Activated CD4-positive, alpha-beta T cell treated with anti-CD3 and anti-CD28 coated beads for 36 hours (primary cell): ENCODE measurements at regions not wholly inside any gene's neighbourhood (a gene's known extent, or its start where the extent isn't known, plus 50 kb on each side); places are given as distances from the start of the nearest gene placed in this dataset.

Experiments used
- ATAC-seq: fragments of 200-7000 bp; cut with Tn5 transposase; one replicate; pipeline ENCODE4 v1.10.0; 2021; ENCODE audit warnings: mild to moderate bottlenecking, moderate library complexity
- CTCF ChIA-PET: fragments of 350-600 bp; sonication (Branson Sonifier 250); formaldehyde crosslinking; loops from one replicate; lab custom pipeline; 2021; ENCODE audit warnings: antibody characterized with exemption; lab: Charles Lee
- POLR2A ChIA-PET: fragments of 350-600 bp; sonication (Branson Sonifier 250); formaldehyde crosslinking; loops from one replicate; lab custom pipeline; 2021; ENCODE audit warnings: antibody characterized with exemption, inconsistent platforms; lab: Charles Lee
- DNase-seq: peaks from one replicate; pipeline ENCODE4 v3.0.0-alpha.2; 2020
- H3K27ac Mint-ChIP-seq: one replicate; pipeline ENCODE4 v1.8.0; 2021; ENCODE audit warnings: mixed read lengths
- H3K27me3 Mint-ChIP-seq: one replicate; pipeline ENCODE4 v1.8.0; 2021; ENCODE audit warnings: mixed read lengths
- H3K36me3 Mint-ChIP-seq: one replicate; pipeline ENCODE4 v1.8.0; 2021; ENCODE audit warnings: low read depth, mixed read lengths
- H3K4me1 Mint-ChIP-seq: one replicate; pipeline ENCODE4 v1.8.0; 2021; ENCODE audit warnings: mixed read lengths
- H3K4me3 Mint-ChIP-seq: one replicate; pipeline ENCODE4 v1.8.0; 2021; ENCODE audit warnings: mild to moderate bottlenecking, moderate library complexity, mixed read lengths
- H3K9me3 Mint-ChIP-seq: one replicate; pipeline ENCODE4 v1.8.0; 2021; ENCODE audit warnings: low read depth, mixed read lengths
- intact Hi-C, 2 experiments: fragments of 100-400 bp; cut with DNase I in 1 of 2; cut with micrococcal nuclease in 1 of 2; formaldehyde crosslinking; loops; one replicate each; pipeline versions ENCODE4 v1.14.2 to v1.15.1; 2022 to 2024; cut with DNase I, micrococcal nuclease

GRCh38 chr18:42445359-42445758 is 490.3 kb downstream of the PIK3C3 start:
- ChIA-PET POLR2A (no interaction called here), CTCF (no interaction called here)
- H3K36me3 Mint-ChIP-seq = no peaks in the 10 kb centered on the region
- ATAC-seq = no peak
- no peaks in the 10 kb centered on the region for H3K27me3 Mint-ChIP-seq
- H3K27ac Mint-ChIP-seq = no peak overlapping the region
- peaks cover 12% of the 10 kb centered on the region for H3K9me3 Mint-ChIP-seq
- H3K4me1 Mint-ChIP-seq = no peaks in the 10 kb centered on the region
- DNase-seq = no peak
- no peak overlapping the region for H3K4me3 Mint-ChIP-seq
- intact Hi-C loops = no loop called here

GRCh38 chr18:42446195-42446594 is 491.2 kb downstream of the PIK3C3 start:
- ATAC-seq = no peak
- no peak for DNase-seq
- Mint-ChIP-seq H3K4me3 (no peak overlapping the region), H3K27ac (no peak overlapping the region), H3K27me3 (no peaks in the 10 kb centered on the region), H3K9me3 (peaks cover 12% of the 10 kb centered on the region), H3K36me3 (no peaks in the 10 kb centered on the region), H3K4me1 (no peaks in the 10 kb centered on the region)
- ChIA-PET CTCF (no interaction called here), POLR2A (no interaction called here)
- intact Hi-C loops = no loop called here

GRCh38 chr18:42447688-42448087 is 492.7 kb downstream of the PIK3C3 start:
- CTCF ChIA-PET = no interaction called here
- H3K4me1 Mint-ChIP-seq = no peaks in the 10 kb centered on the region
- no peaks in the 10 kb centered on the region for H3K27me3 Mint-ChIP-seq
- no peaks in the 10 kb centered on the region for H3K36me3 Mint-ChIP-seq
- intact Hi-C loops = no loop called here
- ATAC-seq = no peak
- H3K4me3 Mint-ChIP-seq = no peak overlapping the region
- no peak for DNase-seq
- no peak overlapping the region for H3K27ac Mint-ChIP-seq
- H3K9me3 Mint-ChIP-seq = peaks cover 12% of the 10 kb centered on the region
- POLR2A ChIA-PET = no interaction called here

GRCh38 chr18:42458226-42458625 is 503.2 kb downstream of the PIK3C3 start:
- no peak overlapping the region for H3K27ac Mint-ChIP-seq
- POLR2A ChIA-PET = no interaction called here
- intact Hi-C loops = no loop called here

GRCh38 chr18:42459873-42460272 is 504.8 kb downstream of the PIK3C3 start:
- CTCF ChIA-PET = no interaction called here
- DNase-seq (no peak), ATAC-seq (no peak)
- intact Hi-C loops = no loop called here
- Mint-ChIP-seq H3K9me3 (peaks cover 3% of the 10 kb centered on the region), H3K4me3 (no peak overlapping the region), H3K36me3 (no peaks in the 10 kb centered on the region), H3K27ac (no peak overlapping the region), H3K27me3 (no peaks in the 10 kb centered on the region), H3K4me1 (no peaks in the 10 kb centered on the region)
- POLR2A ChIA-PET = no interaction called here

More at GRCh38 chr18:42458226-42458625, 503.2 kb downstream of the PIK3C3 start:
- Mint-ChIP-seq H3K9me3 (peaks cover 3% of the 10 kb centered on the region), H3K4me3 (no peak overlapping the region), H3K36me3 (no peaks in the 10 kb centered on the region), H3K27me3 (no peaks in the 10 kb centered on the region), H3K4me1 (no peaks in the 10 kb centered on the region)
- CTCF ChIA-PET = interaction anchor here (0.8 kb wide), 1 partner anchor 339 kb away, joined by 3 read pairs; no protein-coding TSS in a partner anchor
- DNase-seq (no peak), ATAC-seq (no peak)

DNA sequence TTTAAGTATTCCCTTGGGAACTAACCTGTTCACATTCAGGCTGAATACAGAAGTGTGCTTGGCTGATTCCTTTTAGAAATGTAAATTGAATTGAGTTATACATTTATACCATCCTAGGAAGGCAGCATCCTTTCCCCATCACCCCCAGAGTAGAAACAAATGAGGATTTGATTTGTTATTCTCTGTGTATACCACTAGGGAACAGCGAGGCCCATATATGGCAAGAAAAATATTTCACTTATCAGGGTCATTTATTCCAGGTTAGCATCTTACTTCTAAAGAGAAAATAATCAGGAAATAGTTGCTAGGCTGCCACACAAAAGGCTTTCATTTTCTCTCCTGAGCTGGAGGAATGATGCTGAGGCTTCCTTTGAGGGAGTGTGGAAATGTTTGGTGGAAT is 516.9 kb downstream of the PIK3C3 start:
- no peaks in the 10 kb centered on the region for H3K36me3 Mint-ChIP-seq
- no peaks in the 10 kb centered on the region for H3K4me1 Mint-ChIP-seq
- POLR2A ChIA-PET = no interaction called here
- H3K9me3 Mint-ChIP-seq = peaks cover 1% of the 10 kb centered on the region
- intact Hi-C loops = no loop called here
- DNase-seq (no peak), ATAC-seq (no peak)
- H3K27ac Mint-ChIP-seq = no peak overlapping the region
- CTCF ChIA-PET = no interaction called here
- H3K4me3 Mint-ChIP-seq = no peak overlapping the region
- H3K27me3 Mint-ChIP-seq = no peaks in the 10 kb centered on the region

DNA sequence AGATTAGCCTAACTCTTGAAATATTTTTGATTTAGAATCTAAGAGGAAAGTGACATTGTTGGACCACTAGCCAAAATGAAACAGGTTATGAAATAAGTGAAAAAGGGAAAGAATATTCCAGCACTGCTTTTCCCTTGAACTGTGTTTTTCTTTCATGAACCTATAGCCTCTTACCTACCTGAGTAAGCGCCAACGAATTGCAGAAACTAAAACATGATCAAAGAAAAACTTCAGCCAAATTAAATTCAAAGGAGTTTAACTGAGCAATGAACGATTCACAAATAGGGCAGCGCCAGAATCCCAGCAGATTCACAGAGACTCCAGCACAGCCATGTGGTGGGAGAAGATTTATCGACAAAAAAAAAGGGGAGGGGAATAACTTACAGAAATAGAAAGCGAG is 518.6 kb downstream of the PIK3C3 start:
- H3K4me3 Mint-ChIP-seq = no peak overlapping the region
- H3K27ac Mint-ChIP-seq = no peak overlapping the region
- intact Hi-C loops = no loop called here
- POLR2A ChIA-PET = no interaction called here
- no peaks in the 10 kb centered on the region for H3K4me1 Mint-ChIP-seq
- H3K9me3 Mint-ChIP-seq = peaks cover 1% of the 10 kb centered on the region
- DNase-seq (no peak), ATAC-seq (no peak)
- H3K36me3 Mint-ChIP-seq = no peaks in the 10 kb centered on the region
- CTCF ChIA-PET = no interaction called here
- H3K27me3 Mint-ChIP-seq = no peaks in the 10 kb centered on the region

GRCh38 chr18:42474577-42474976 is 519.5 kb downstream of the PIK3C3 start:
- H3K27me3 Mint-ChIP-seq = no peaks in the 10 kb centered on the region
- no peak overlapping the region for H3K27ac Mint-ChIP-seq
- intact Hi-C loops = no loop called here
- ChIA-PET POLR2A (no interaction called here), CTCF (no interaction called here)
- no peaks in the 10 kb centered on the region for H3K4me1 Mint-ChIP-seq
- no peaks in the 10 kb centered on the region for H3K36me3 Mint-ChIP-seq
- no peak for ATAC-seq
- no peak overlapping the region for H3K4me3 Mint-ChIP-seq
- H3K9me3 Mint-ChIP-seq = peaks cover 1% of the 10 kb centered on the region
- no peak for DNase-seq

- CTCF ChIA-PET = no interaction called here
These were observed 520.1 kb downstream of the PIK3C3 start for GRCh38 chr18:42475157-42475556.

GRCh38 chr18:42477267-42477666 is 522.2 kb downstream of the PIK3C3 start:
- H3K36me3 Mint-ChIP-seq = no peaks in the 10 kb centered on the region
- H3K9me3 Mint-ChIP-seq = peaks cover 1% of the 10 kb centered on the region
- no peaks in the 10 kb centered on the region for H3K4me1 Mint-ChIP-seq
- ChIA-PET POLR2A (no interaction called here), CTCF (no interaction called here)
- H3K27ac Mint-ChIP-seq = no peak overlapping the region
- H3K27me3 Mint-ChIP-seq = no peaks in the 10 kb centered on the region
- ATAC-seq (no peak), DNase-seq (no peak)
- intact Hi-C loops = no loop called here
- H3K4me3 Mint-ChIP-seq = no peak overlapping the region

More at GRCh38 chr18:42475157-42475556, 520.1 kb downstream of the PIK3C3 start:
- intact Hi-C loops = no loop called here
- DNase-seq = no peak
- no peak overlapping the region for H3K4me3 Mint-ChIP-seq
- peaks cover 1% of the 10 kb centered on the region for H3K9me3 Mint-ChIP-seq
- H3K4me1 Mint-ChIP-seq = no peaks in the 10 kb centered on the region
- H3K27ac Mint-ChIP-seq = no peak overlapping the region
- no peak for ATAC-seq
- POLR2A ChIA-PET = no interaction called here
- no peaks in the 10 kb centered on the region for H3K27me3 Mint-ChIP-seq
- H3K36me3 Mint-ChIP-seq = no peaks in the 10 kb centered on the region

GRCh38 chr18:42480441-42480840 is 525.4 kb downstream of the PIK3C3 start:
- ChIA-PET POLR2A (no interaction called here), CTCF (no interaction called here)
- ATAC-seq (no peak), DNase-seq (no peak)
- intact Hi-C loops = no loop called here
- Mint-ChIP-seq H3K36me3 (no peaks in the 10 kb centered on the region), H3K27ac (no peak overlapping the region), H3K4me1 (no peaks in the 10 kb centered on the region), H3K27me3 (no peaks in the 10 kb centered on the region), H3K4me3 (no peak overlapping the region), H3K9me3 (peaks cover 2% of the 10 kb centered on the region)

- intact Hi-C loops = no loop called here
- Mint-ChIP-seq H3K9me3 (peaks cover 2% of the 10 kb centered on the region), H3K27ac (no peak overlapping the region), H3K36me3 (no peaks in the 10 kb centered on the region), H3K4me1 (no peaks in the 10 kb centered on the region), H3K27me3 (no peaks in the 10 kb centered on the region), H3K4me3 (no peak overlapping the region)
- ChIA-PET POLR2A (no interaction called here), CTCF (interaction anchor here (0.6 kb wide), 1 partner anchor 332 kb away, joined by 3 read pairs; no protein-coding TSS in a partner anchor)
- no peak for ATAC-seq
- DNase-seq = no peak
These were observed 529.6 kb downstream of the PIK3C3 start for GRCh38 chr18:42484648-42485047.

- intact Hi-C loops = no loop called here
- DNase-seq = no peak
- ChIA-PET POLR2A (no interaction called here), CTCF (no interaction called here)
- Mint-ChIP-seq H3K4me1 (no peaks in the 10 kb centered on the region), H3K9me3 (peaks cover 2% of the 10 kb centered on the region), H3K27me3 (no peaks in the 10 kb centered on the region), H3K4me3 (no peak overlapping the region), H3K27ac (no peak overlapping the region), H3K36me3 (no peaks in the 10 kb centered on the region)
- ATAC-seq = no peak
These were observed 531.2 kb downstream of the PIK3C3 start for GRCh38 chr18:42486271-42486670.
